ENCODE measurements at regions not wholly inside any gene's neighbourhood (a gene's known extent, or its start where the extent isn't known, plus 50 kb on each side); places are given as distances from the start of the nearest gene placed in this dataset.

GRCh38 chr4:32876546-32876945 lies 2156.4 kb downstream of the PCDH7 start:
- TF ChIP-seq, protein P1, sequence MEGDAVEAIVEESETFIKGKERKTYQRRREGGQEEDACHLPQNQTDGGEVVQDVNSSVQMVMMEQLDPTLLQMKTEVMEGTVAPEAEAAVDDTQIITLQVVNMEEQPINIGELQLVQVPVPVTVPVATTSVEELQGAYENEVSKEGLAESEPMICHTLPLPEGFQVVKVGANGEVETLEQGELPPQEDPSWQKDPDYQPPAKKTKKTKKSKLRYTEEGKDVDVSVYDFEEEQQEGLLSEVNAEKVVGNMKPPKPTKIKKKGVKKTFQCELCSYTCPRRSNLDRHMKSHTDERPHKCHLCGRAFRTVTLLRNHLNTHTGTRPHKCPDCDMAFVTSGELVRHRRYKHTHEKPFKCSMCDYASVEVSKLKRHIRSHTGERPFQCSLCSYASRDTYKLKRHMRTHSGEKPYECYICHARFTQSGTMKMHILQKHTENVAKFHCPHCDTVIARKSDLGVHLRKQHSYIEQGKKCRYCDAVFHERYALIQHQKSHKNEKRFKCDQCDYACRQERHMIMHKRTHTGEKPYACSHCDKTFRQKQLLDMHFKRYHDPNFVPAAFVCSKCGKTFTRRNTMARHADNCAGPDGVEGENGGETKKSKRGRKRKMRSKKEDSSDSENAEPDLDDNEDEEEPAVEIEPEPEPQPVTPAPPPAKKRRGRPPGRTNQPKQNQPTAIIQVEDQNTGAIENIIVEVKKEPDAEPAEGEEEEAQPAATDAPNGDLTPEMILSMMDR (IDR thresholded peaks at IDR 0.05), result no peak
- no peak for TF ChIP-seq POLR2A (IDR thresholded peaks at IDR 0.05)

Data from stomach (tissue), 4 donors.